Activated CD4-positive, alpha-beta T cell treated with anti-CD3 and anti-CD28 coated beads for 36 hours (primary cell): ENCODE measurements at regions not wholly inside any gene's neighbourhood (a gene's known extent, or its start where the extent isn't known, plus 50 kb on each side); places are given as distances from the start of the nearest gene placed in this dataset.

Experiments
- ATAC-seq: fragments of 200-7000 bp; cut with Tn5 transposase; one replicate; pipeline ENCODE4 v1.10.0; 2021; ENCODE audit warnings: mild to moderate bottlenecking, moderate library complexity
- CTCF ChIA-PET: fragments of 350-600 bp; sonication (Branson Sonifier 250); formaldehyde crosslinking; loops from one replicate; lab custom pipeline; 2021; ENCODE audit warnings: antibody characterized with exemption; lab: Charles Lee
- POLR2A ChIA-PET: fragments of 350-600 bp; sonication (Branson Sonifier 250); formaldehyde crosslinking; loops from one replicate; lab custom pipeline; 2021; ENCODE audit warnings: antibody characterized with exemption, inconsistent platforms; lab: Charles Lee
- DNase-seq: peaks from one replicate; pipeline ENCODE4 v3.0.0-alpha.2; 2020
- H3K27ac Mint-ChIP-seq: one replicate; pipeline ENCODE4 v1.8.0; 2021; ENCODE audit warnings: mixed read lengths
- H3K27me3 Mint-ChIP-seq: one replicate; pipeline ENCODE4 v1.8.0; 2021; ENCODE audit warnings: mixed read lengths
- H3K36me3 Mint-ChIP-seq: one replicate; pipeline ENCODE4 v1.8.0; 2021; ENCODE audit warnings: low read depth, mixed read lengths
- H3K4me1 Mint-ChIP-seq: one replicate; pipeline ENCODE4 v1.8.0; 2021; ENCODE audit warnings: mixed read lengths
- H3K4me3 Mint-ChIP-seq: one replicate; pipeline ENCODE4 v1.8.0; 2021; ENCODE audit warnings: mild to moderate bottlenecking, moderate library complexity, mixed read lengths
- H3K9me3 Mint-ChIP-seq: one replicate; pipeline ENCODE4 v1.8.0; 2021; ENCODE audit warnings: low read depth, mixed read lengths
- intact Hi-C, 2 experiments: fragments of 100-400 bp; cut with DNase I in 1 of 2; cut with micrococcal nuclease in 1 of 2; formaldehyde crosslinking; loops; one replicate each; pipeline versions ENCODE4 v1.14.2 to v1.15.1; 2022 to 2024; cut with DNase I, micrococcal nuclease

DNA sequence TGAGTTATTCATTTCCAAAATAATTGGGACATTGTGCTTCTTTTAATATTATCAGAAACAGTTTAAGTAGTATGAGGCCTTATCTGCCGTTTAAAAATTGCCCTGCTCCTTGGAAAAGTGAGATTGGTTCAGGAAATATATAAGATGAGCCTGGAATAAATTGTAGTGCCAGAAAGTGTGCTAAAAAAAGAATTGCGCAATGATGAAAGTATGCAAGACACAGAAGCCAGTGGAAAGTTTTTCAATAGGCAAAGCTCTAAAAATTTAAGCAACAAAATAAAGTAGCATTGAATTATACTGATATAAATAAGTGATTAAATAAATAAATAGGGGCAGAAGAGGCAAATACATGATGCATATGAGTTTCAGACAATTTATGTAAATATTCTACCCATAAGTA is 834.9 kb downstream of the BCL11B start:
- Mint-ChIP-seq H3K27ac (no peak overlapping the region), H3K36me3 (peaks cover 2% of the 10 kb centered on the region), H3K4me3 (no peak overlapping the region), H3K27me3 (no peaks in the 10 kb centered on the region), H3K9me3 (peaks cover 22% of the 10 kb centered on the region), H3K4me1 (peaks cover 18% of the 10 kb centered on the region)
- POLR2A ChIA-PET = no interaction called here
- intact Hi-C loops = no loop called here
- ATAC-seq (no peak), DNase-seq (no peak)
- CTCF ChIA-PET = no interaction called here

DNA sequence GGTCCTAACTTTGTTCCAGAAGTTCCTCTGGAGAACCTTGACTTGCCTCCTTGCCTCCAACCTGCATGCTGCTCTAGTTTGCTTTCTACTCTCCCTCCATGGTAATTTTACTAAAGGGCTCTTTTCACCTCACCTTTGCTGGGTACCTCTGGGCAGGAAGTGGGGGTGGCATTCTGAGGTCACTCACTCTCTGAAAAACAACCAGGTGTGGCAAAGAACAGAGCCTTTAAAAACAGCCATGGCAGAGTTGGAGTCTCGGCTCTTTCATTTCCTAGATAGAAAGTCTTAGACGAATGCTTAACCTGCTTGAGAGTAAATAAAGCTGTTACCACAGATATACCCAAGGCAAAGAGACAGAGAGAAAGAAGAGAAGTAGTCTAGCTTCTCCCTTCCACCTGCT is 827.9 kb downstream of the BCL11B start:
- H3K36me3 Mint-ChIP-seq = no peaks in the 10 kb centered on the region
- H3K9me3 Mint-ChIP-seq = peaks cover 6% of the 10 kb centered on the region
- POLR2A ChIA-PET = no interaction called here
- no peaks in the 10 kb centered on the region for H3K27me3 Mint-ChIP-seq
- DNase-seq (peak; percentile 23), ATAC-seq (peak; percentile 42)
- CTCF ChIA-PET = no interaction called here
- H3K27ac Mint-ChIP-seq = peak overlapping the region; percentile 86
- H3K4me3 Mint-ChIP-seq = no peak overlapping the region
- intact Hi-C loops = no loop called here
- H3K4me1 Mint-ChIP-seq = peaks cover 34% of the 10 kb centered on the region

DNA sequence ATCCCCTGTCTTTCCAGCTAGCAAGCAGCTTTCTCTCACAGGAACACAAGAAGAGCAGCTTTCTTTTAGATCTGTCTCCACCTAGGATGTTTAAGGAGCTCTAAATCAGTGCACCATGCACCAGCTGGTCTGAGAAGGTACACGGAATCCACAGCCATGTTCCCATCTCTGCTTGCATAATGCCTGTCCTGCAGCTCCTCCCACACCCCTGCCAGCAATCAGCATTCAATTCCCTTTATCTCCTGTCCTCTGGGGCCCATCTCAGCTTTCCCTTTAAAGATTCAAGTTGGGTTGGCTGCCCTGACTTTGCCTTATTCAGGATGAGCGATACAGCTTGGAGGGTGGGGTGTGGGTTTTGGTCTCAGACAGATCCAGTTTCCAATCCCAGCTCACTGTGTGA is 826.3 kb downstream of the BCL11B start:
- no peaks in the 10 kb centered on the region for H3K27me3 Mint-ChIP-seq
- ChIA-PET CTCF (no interaction called here), POLR2A (no interaction called here)
- peak overlapping the region; percentile 2 for H3K27ac Mint-ChIP-seq
- no peak overlapping the region for H3K4me3 Mint-ChIP-seq
- no peak for DNase-seq
- no peak for ATAC-seq
- intact Hi-C loops = no loop called here
- peaks cover 4% of the 10 kb centered on the region for H3K9me3 Mint-ChIP-seq
- H3K36me3 Mint-ChIP-seq = no peaks in the 10 kb centered on the region
- H3K4me1 Mint-ChIP-seq = peaks cover 34% of the 10 kb centered on the region

DNA sequence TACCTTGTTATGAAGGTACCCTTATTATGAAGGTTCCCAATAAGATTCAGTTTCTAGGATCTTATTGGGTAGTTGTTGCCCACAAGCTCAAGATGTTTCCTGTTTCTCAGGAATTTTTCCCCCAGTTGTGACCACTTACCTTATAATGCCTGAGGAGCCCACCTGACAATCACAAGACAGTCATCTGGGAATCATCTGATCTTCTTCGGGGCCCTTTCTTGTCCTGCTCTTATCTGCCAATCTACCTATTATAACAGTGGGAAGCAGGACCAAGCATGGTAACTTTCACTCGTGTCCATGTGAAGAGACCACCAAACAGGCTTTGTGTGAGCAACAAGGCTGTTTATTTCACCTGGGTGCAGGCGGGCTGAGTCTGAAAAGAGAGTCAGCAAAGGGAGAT is 825.5 kb downstream of the BCL11B start:
- intact Hi-C loops = no loop called here
- Mint-ChIP-seq H3K4me1 (peaks cover 34% of the 10 kb centered on the region), H3K9me3 (peaks cover 4% of the 10 kb centered on the region), H3K36me3 (no peaks in the 10 kb centered on the region), H3K27ac (no peak overlapping the region), H3K4me3 (no peak overlapping the region), H3K27me3 (no peaks in the 10 kb centered on the region)
- no peak for ATAC-seq
- ChIA-PET CTCF (no interaction called here), POLR2A (no interaction called here)
- DNase-seq = no peak

DNA sequence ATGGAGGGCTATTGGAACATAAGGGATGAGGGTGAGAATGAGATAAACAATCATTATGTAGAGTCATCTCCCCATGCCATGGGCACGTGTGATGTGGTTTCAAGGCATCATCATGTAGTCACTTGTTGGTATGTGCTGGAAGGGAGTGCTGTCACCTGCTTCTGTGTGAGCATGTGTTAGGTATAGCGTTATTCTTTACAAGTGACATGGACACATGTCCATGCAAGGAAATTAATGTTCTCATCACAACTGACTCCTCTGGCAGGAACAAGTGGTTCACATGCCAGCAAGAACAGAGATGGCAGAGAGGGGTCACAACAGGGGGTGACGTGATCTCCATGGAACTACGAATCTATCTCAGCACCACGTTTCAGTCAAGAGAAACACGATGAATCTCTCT is 815.8 kb downstream of the BCL11B start:
- DNase-seq (no peak), ATAC-seq (no peak)
- H3K36me3 Mint-ChIP-seq = no peaks in the 10 kb centered on the region
- H3K27ac Mint-ChIP-seq = no peak overlapping the region
- peaks cover 7% of the 10 kb centered on the region for H3K4me1 Mint-ChIP-seq
- peaks cover 2% of the 10 kb centered on the region for H3K9me3 Mint-ChIP-seq
- POLR2A ChIA-PET = no interaction called here
- no peaks in the 10 kb centered on the region for H3K27me3 Mint-ChIP-seq
- H3K4me3 Mint-ChIP-seq = no peak overlapping the region
- intact Hi-C loops = no loop called here
- CTCF ChIA-PET = no interaction called here

DNA sequence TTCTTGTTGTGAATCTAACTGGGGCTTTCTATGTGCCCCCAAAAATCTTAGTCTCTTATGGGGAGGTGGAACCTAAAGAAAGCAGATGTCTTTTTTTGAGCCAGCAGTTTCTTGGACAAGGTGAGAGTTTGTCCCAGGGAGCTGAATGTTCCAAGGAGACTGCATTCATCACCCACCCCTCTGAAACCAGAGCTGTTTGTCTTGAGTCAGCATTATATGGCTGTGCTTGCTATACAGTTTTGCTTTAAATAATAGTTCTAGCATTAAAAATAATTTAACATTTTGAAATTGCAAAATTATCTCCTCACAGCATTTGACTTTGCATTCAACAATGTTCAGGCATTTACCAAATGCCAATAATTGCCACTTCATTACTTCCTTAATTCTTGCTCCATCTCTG is 813.3 kb downstream of the BCL11B start:
- peaks cover 4% of the 10 kb centered on the region for H3K4me1 Mint-ChIP-seq
- H3K4me3 Mint-ChIP-seq = no peak overlapping the region
- ChIA-PET POLR2A (no interaction called here), CTCF (interaction anchor here (0.6 to 0.7 kb wide), 2 partner anchors 8 to 11 kb away, joined by 3 read pairs; no protein-coding TSS in a partner anchor)
- no peaks in the 10 kb centered on the region for H3K36me3 Mint-ChIP-seq
- intact Hi-C loops = no loop called here
- no peaks in the 10 kb centered on the region for H3K27me3 Mint-ChIP-seq
- DNase-seq (no peak), ATAC-seq (no peak)
- H3K9me3 Mint-ChIP-seq = peaks cover 2% of the 10 kb centered on the region
- H3K27ac Mint-ChIP-seq = no peak overlapping the region

DNA sequence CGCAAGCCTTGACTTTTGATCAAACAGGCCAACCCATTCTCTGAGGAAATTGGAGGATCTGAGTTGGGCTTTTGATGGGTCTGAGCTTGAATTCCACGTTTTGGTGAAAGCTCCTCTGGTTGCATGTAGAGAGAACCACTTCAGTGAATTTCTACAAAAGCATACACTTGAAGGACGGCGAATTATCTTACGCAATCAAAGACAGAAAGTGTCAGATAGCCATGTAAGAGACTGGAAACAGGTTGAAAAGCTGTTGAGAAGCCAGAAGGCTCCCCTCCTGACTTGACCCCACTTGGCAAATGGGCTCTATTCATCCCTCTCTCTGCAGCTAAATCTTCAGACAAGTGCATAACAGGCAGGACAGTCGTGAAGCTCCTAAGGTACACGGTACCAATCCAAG is 809.1 kb downstream of the BCL11B start:
- CTCF ChIA-PET = no interaction called here

DNA sequence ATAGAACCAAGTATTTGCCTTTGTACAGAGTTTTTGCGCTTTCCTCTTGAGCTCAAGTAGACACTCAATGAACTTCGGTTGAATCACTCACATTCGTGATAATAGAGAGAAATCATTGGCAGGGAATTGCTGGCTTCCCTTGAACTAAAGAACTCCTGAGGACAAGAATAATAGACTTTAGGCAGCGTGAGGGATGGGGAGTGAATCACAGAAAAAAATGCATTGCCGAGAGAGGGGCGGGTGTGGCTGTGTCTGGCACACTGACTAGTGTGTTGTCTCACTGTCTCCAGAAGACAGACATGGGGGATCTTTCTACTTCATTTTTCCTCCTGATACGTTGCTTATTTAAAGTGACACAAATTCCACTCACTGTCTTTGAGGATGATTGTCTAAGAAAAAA is 805.2 kb downstream of the BCL11B start:
- ATAC-seq (no peak), DNase-seq (no peak)
- no peaks in the 10 kb centered on the region for H3K36me3 Mint-ChIP-seq
- ChIA-PET POLR2A (no interaction called here), CTCF (interaction anchor here (0.6 kb wide), 2 partner anchors 8 to 328 kb away, joined by 3 read pairs; no protein-coding TSS in a partner anchor)
- H3K27me3 Mint-ChIP-seq = no peaks in the 10 kb centered on the region
- no peaks in the 10 kb centered on the region for H3K9me3 Mint-ChIP-seq
- H3K27ac Mint-ChIP-seq = no peak overlapping the region
- no peaks in the 10 kb centered on the region for H3K4me1 Mint-ChIP-seq
- no peak overlapping the region for H3K4me3 Mint-ChIP-seq
- intact Hi-C loops = no loop called here

More for the DNA sequence above, 809.1 kb downstream of the BCL11B start:
- intact Hi-C loops = no loop called here
- Mint-ChIP-seq H3K9me3 (peaks cover 2% of the 10 kb centered on the region), H3K27me3 (no peaks in the 10 kb centered on the region), H3K4me3 (no peak overlapping the region), H3K36me3 (no peaks in the 10 kb centered on the region), H3K27ac (no peak overlapping the region), H3K4me1 (no peaks in the 10 kb centered on the region)
- no peak for DNase-seq
- POLR2A ChIA-PET = no interaction called here
- ATAC-seq = no peak

DNA sequence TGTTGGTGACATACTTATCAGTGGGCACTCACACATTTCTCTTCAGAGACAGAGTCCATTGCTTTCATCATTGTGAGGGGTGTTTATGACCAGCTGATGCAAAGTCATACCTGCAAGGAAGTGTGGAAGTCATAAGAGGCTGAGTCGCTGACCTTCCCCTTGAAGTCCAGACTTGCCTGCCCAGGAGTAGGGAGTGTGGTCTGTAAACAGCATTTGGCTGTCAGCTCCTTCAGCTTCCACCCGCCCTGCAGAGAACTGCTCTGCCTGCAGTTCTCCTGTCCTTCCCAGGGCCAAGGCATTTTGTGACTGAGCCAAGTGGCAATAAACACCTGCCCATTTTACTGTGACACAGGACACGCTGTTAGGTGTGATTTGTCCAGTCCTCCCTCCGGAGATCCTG is 801.3 kb downstream of the BCL11B start:
- ATAC-seq (no peak), DNase-seq (no peak)
- Mint-ChIP-seq H3K36me3 (no peaks in the 10 kb centered on the region), H3K27ac (no peak overlapping the region), H3K9me3 (no peaks in the 10 kb centered on the region), H3K27me3 (no peaks in the 10 kb centered on the region), H3K4me3 (no peak overlapping the region), H3K4me1 (peaks cover 7% of the 10 kb centered on the region)
- intact Hi-C loops = no loop called here
- CTCF ChIA-PET = no interaction called here
- POLR2A ChIA-PET = no interaction called here

DNA sequence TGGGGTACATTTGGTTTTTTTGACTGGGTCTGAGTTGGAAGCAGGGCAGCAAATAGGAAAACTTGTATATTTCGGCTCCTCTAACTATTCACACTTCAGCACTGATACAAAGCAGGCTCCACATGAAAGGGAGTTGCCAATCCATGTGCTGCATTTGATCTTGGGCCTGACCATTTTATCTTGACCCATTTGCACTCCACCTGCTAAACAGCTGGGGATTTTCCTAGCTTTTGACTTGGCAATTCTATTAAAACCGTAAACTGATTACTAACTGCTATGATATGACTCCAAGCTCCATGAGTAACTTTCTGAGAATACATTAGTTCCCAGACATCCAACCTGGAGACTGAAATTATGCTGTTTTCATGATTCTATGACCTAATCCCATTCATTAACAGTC is 797.1 kb downstream of the BCL11B start:
- peaks cover 7% of the 10 kb centered on the region for H3K4me1 Mint-ChIP-seq
- H3K27ac Mint-ChIP-seq = no peak overlapping the region
- no peak for ATAC-seq
- peaks cover 3% of the 10 kb centered on the region for H3K9me3 Mint-ChIP-seq
- no peaks in the 10 kb centered on the region for H3K36me3 Mint-ChIP-seq
- intact Hi-C loops = no loop called here
- no peaks in the 10 kb centered on the region for H3K27me3 Mint-ChIP-seq
- DNase-seq = no peak
- H3K4me3 Mint-ChIP-seq = no peak overlapping the region
- ChIA-PET CTCF (interaction anchor here (0.6 kb wide), 1 partner anchor 73 kb away, joined by 3 read pairs; no protein-coding TSS in a partner anchor), POLR2A (no interaction called here)

DNA sequence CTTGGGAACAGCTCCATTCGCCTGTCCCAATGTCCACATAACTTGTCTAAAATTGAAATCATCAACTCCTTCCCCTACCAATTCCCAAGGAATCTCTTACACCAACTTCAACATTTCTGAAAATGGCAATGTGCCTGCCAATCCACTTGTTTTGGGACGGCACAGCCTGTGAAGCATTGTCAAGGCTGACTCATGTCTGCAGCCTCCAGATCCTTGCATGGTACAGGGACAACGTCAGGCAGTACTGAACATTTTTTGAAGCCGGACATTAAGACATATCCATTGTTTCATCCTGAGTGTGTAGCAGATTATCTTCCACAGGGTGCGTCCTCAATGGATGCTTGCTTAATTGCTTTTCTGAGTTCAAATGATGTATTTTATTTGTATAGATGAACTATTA is 794.1 kb downstream of the BCL11B start:
- no peaks in the 10 kb centered on the region for H3K27me3 Mint-ChIP-seq

DNA sequence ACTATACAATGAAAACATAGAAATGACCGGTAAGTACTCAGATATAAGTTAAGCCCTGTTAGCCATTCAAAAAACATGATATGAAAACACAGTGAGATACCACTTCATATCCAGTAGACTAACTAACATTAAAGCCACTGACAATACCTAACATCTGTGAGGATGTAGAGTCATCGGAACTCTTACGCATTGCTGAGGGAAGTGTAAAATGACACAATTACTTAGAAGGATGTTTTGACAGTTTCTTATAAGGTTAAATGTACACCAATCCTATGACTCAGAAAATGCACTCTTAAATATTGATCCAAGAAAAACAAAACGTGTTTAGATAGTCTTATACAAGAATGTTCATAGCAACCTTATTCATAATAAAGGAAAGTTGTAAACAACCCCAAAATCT is 782.9 kb downstream of the BCL11B start:
- H3K36me3 Mint-ChIP-seq = peaks cover 6% of the 10 kb centered on the region
- POLR2A ChIA-PET = no interaction called here
- peak; percentile 39 for ATAC-seq

More for the DNA sequence above, 794.1 kb downstream of the BCL11B start:
- Mint-ChIP-seq H3K36me3 (no peaks in the 10 kb centered on the region), H3K9me3 (peaks cover 3% of the 10 kb centered on the region), H3K4me3 (no peak overlapping the region), H3K4me1 (peaks cover under 1% of the 10 kb centered on the region), H3K27ac (no peak overlapping the region)
- no peak for DNase-seq
- intact Hi-C loops = no loop called here
- ChIA-PET POLR2A (no interaction called here), CTCF (no interaction called here)
- no peak for ATAC-seq

DNA sequence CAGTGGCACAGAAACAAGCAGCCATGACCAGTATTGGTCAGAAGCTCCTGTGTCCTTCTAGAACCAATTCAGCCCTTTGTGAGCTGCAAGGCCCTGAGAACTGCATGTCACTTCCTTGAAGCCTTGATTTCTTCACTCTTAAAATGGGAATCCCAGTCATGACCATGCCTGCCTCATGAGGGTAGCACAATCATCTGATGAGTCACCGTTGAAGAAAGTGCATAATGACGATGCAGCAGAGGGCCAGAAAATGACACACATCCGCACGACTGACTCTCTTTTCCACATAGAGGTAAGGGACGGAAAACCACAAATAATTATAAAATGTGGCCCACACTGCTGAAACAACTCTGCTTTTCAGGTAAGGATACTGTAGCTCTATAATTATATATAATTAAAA is 777.4 kb downstream of the BCL11B start:
- intact Hi-C loops = no loop called here
- Mint-ChIP-seq H3K9me3 (no peaks in the 10 kb centered on the region), H3K4me1 (peaks cover 7% of the 10 kb centered on the region), H3K27ac (no peak overlapping the region), H3K36me3 (no peaks in the 10 kb centered on the region), H3K27me3 (no peaks in the 10 kb centered on the region), H3K4me3 (no peak overlapping the region)
- DNase-seq = peak; percentile 48
- ATAC-seq = peak; percentile 95
- ChIA-PET CTCF (interaction anchor here (1.1 kb wide), 1 partner anchor 9 kb away, joined by 3 read pairs; no protein-coding TSS in a partner anchor), POLR2A (no interaction called here)

More for the DNA sequence above, 782.9 kb downstream of the BCL11B start:
- no peak overlapping the region for H3K27ac Mint-ChIP-seq
- H3K27me3 Mint-ChIP-seq = no peaks in the 10 kb centered on the region
- no peak for DNase-seq
- CTCF ChIA-PET = no interaction called here
- peaks cover 3% of the 10 kb centered on the region for H3K4me1 Mint-ChIP-seq
- peaks cover 17% of the 10 kb centered on the region for H3K9me3 Mint-ChIP-seq
- no peak overlapping the region for H3K4me3 Mint-ChIP-seq
- intact Hi-C loops = no loop called here
